Adrenal gland (tissue), 5 donors: ENCODE measurements at regions not wholly inside any gene's neighbourhood (a gene's known extent, or its start where the extent isn't known, plus 50 kb on each side); places are given as distances from the start of the nearest gene placed in this dataset.

Experiments
- POLR2A ChIP-seq, 2 donors: fragments of 450-650 bp; IDR thresholded peaks; one replicate each; pipeline ENCODE4 v1.6.1; 2017; ENCODE audit warnings: antibody characterized with exemption in 2 of 2, mild to moderate bottlenecking in 2 of 2, moderate library complexity in 1 of 2
- TF ChIP-seq, protein P1 (sequence below), 6 experiments: fragments of 450-650 bp in 4 of 6; fragments of 200-600 bp in 2 of 6; sonication (generic) in 1 of 6; IDR thresholded peaks; 1 replicate in 5 of 6; 2 replicates in 1 of 6; pipeline versions ENCODE4 v1.5.1 to v1.8.0; 2016 to 2021; ENCODE audit warnings: antibody characterized with exemption in 6 of 6, mild to moderate bottlenecking in 2 of 6, moderate library complexity in 1 of 6
- donor health status: DM: no; HTN: no; CAD: no.

DNA sequence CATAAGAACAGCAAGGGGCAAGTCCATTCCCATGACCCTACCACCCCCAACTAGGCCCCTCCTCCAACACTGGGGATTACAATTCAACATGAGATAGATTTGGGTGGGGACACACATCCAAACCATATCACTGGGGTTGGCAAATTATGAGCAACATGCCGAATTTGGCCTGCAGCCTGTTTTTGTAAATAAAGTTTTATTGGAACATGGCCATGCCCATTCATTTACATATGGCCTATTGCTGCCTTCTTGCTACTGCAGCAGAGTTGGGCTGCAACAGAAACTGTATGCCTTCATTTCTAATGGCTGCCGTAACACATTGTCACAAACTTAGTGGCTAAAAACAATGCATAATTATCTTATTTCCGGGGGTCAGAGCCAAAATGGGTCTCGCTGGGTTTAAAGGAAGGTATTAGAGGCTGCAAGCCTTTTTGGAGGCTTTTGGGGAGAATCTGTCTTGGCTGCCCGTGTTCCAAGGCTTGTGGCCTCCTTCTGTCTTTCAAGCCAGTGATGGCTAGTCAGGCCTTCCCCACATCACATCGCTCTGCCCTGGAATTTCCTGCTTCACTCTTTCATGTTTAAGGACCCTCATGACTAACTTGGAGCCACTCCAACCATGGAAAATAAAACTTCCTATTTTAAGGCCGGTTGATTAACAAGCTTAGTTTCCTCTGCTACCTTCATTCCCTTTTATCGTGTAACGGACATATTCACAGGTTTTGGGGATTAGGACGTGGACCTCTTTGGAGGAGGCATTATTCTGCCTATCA is 428.5 kb upstream of the PROK2 start:
- TF ChIP-seq, protein P1, sequence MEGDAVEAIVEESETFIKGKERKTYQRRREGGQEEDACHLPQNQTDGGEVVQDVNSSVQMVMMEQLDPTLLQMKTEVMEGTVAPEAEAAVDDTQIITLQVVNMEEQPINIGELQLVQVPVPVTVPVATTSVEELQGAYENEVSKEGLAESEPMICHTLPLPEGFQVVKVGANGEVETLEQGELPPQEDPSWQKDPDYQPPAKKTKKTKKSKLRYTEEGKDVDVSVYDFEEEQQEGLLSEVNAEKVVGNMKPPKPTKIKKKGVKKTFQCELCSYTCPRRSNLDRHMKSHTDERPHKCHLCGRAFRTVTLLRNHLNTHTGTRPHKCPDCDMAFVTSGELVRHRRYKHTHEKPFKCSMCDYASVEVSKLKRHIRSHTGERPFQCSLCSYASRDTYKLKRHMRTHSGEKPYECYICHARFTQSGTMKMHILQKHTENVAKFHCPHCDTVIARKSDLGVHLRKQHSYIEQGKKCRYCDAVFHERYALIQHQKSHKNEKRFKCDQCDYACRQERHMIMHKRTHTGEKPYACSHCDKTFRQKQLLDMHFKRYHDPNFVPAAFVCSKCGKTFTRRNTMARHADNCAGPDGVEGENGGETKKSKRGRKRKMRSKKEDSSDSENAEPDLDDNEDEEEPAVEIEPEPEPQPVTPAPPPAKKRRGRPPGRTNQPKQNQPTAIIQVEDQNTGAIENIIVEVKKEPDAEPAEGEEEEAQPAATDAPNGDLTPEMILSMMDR (IDR thresholded peaks at IDR 0.05): no peak
- no peak for TF ChIP-seq POLR2A (IDR thresholded peaks at IDR 0.05)
